HG03175 (cell line): ENCODE measurements at regions not wholly inside any gene's neighbourhood (a gene's known extent, or its start where the extent isn't known, plus 50 kb on each side); places are given as distances from the start of the nearest gene placed in this dataset.
A peak's percentile ranks its signal among the peaks of the same experiment; 100 is the strongest.

Source experiments
- ATAC-seq: cut with Tn5 transposase; IDR thresholded peaks from one replicate; pipeline ENCODE4 v1.9.1; 2021; ENCODE audit warnings: mild to moderate bottlenecking, moderate library complexity; ENCODE audit not compliant: unreplicated experiment

GRCh38 chr3:18501679-18502343 is 76.7 kb upstream of the SATB1 start:
- no peak for ATAC-seq

GRCh38 chr3:18500322-18500721 is 75.2 kb upstream of the SATB1 start:
- no peak for ATAC-seq

GRCh38 chr3:18499301-18499700 is 74.2 kb upstream of the SATB1 start:
- peak; percentile 68 for ATAC-seq

- ATAC-seq, result no peak
Measured at GRCh38 chr3:18494251-18494650, 69.1 kb upstream of the SATB1 start.

GRCh38 chr3:18489939-18490338 is 64.8 kb upstream of the SATB1 start:
- ATAC-seq, result no peak

GRCh38 chr3:18483226-18483625 is 58.1 kb upstream of the SATB1 start:
- no peak for ATAC-seq

GRCh38 chr3:18481946-18482548 is 56.9 kb upstream of the SATB1 start:
- ATAC-seq, result no peak

- no peak for ATAC-seq
Measured at GRCh38 chr3:18477620-18478019, 52.5 kb upstream of the SATB1 start.
